GM10248 (cell line): ENCODE measurements at regions not wholly inside any gene's neighbourhood (a gene's known extent, or its start where the extent isn't known, plus 50 kb on each side); places are given as distances from the start of the nearest gene placed in this dataset.

ENCODE experiments used
- CTCF ChIA-PET: fragments of 300-600 bp; sonication (Branson Sonifier 250); formaldehyde crosslinking; extraction: SDS; loops from one replicate; lab custom pipeline; 2021; ENCODE audit warnings: antibody characterized with exemption; lab: Yijun Ruan, JAX
- POLR2A ChIA-PET: fragments of 350-650 bp; sonication (Branson Sonifier 250); formaldehyde crosslinking; extraction: SDS; loops from one replicate; lab custom pipeline; 2020; ENCODE audit warnings: antibody characterized with exemption; lab: Yijun Ruan, JAX
- DNase-seq: peaks from one replicate; pipeline ENCODE4 v3.0.0; 2012; ENCODE audit errors: extremely low spot score
- CTCF ChIP-seq: IDR thresholded peaks from 2 replicates; pipeline ENCODE4 v1.5.1; 2012; ENCODE audit warnings: mild to moderate bottlenecking, low read depth; ENCODE audit errors: extremely low read depth, missing control alignments, control extremely low read depth

GRCh38 chr11:95453616-95454171, 222.7 kb upstream of the SESN3 start:
- DNase-seq: no peak
- POLR2A ChIA-PET: no interaction called here
- CTCF ChIA-PET: interaction anchor here (1.2 kb wide), 1 partner anchor 10 kb away, joined by 3 read pairs; no protein-coding TSS in a partner anchor

GRCh38 chr11:95451682-95452081, 220.7 kb upstream of the SESN3 start:
- DNase-seq: no peak
- CTCF ChIA-PET: interaction anchor here (1.0 kb wide), 1 partner anchor 48 kb away, joined by 3 read pairs; no protein-coding TSS in a partner anchor
- POLR2A ChIA-PET: no interaction called here
- no peak for TF ChIP-seq CTCF

More at GRCh38 chr11:95453616-95454171, 222.7 kb upstream of the SESN3 start:
- no peak for TF ChIP-seq CTCF

- DNase-seq: no peak
- CTCF ChIA-PET: interaction anchor here (1.0 kb wide), 1 partner anchor 48 kb away, joined by 3 read pairs; no protein-coding TSS in a partner anchor
- no peak for TF ChIP-seq CTCF
- POLR2A ChIA-PET: no interaction called here
Observed at GRCh38 chr11:95451261-95451660, 220.3 kb upstream of the SESN3 start.

GRCh38 chr11:95450547-95451123, 219.6 kb upstream of the SESN3 start:
- POLR2A ChIA-PET: no interaction called here
- no peak for TF ChIP-seq CTCF
- CTCF ChIA-PET: no interaction called here
- DNase-seq: no peak

GRCh38 chr11:95445746-95446333, 214.8 kb upstream of the SESN3 start:
- ChIA-PET POLR2A (no interaction called here), CTCF (interaction anchor here (0.7 to 1.3 kb wide), 4 partner anchors 9 to 171 kb away, joined by 3 read pairs; no protein-coding TSS in a partner anchor)
- TF ChIP-seq CTCF: no peak
- no peak for DNase-seq

GRCh38 chr11:95444309-95445241, 213.6 kb upstream of the SESN3 start:
- CTCF ChIA-PET: interaction anchor here (1.2 to 2.9 kb wide), 4 partner anchors 8 to 261 kb away, joined by 3 to 11 read pairs (median 3); no protein-coding TSS in a partner anchor
- no peak for TF ChIP-seq CTCF
- POLR2A ChIA-PET: no interaction called here
- no peak for DNase-seq
